ENCODE measurements at regions not wholly inside any gene's neighbourhood (a gene's known extent, or its start where the extent isn't known, plus 50 kb on each side); places are given as distances from the start of the nearest gene placed in this dataset.

GRCh38 chr4:17400686-17401085 lies 111.2 kb downstream of the QDPR start:
- no peaks in the 10 kb centered on the region for H3K9me3 ChIP-seq
- TF ChIP-seq CTCF (IDR thresholded peaks at IDR 0.05): no peak
- DNase-seq: no peak
- no peaks in the 10 kb centered on the region for H3K36me3 ChIP-seq
- no peak overlapping the region for H3K4me3 ChIP-seq
- H3K27ac ChIP-seq: peak overlapping the region in 1 of 2 donors; percentile 13
- peaks cover 0 to 5% of the 10 kb centered on the region in 2 donors for H3K4me1 ChIP-seq
- intact Hi-C loops (cut with DNase I; ENCODE audit: low total_unique reads): no loop called here
- no peaks in the 10 kb centered on the region for H3K27me3 ChIP-seq

- peak overlapping the region; percentile 48 to 68 for H3K27ac ChIP-seq
- DNase-seq: no peak
- TF ChIP-seq CTCF (IDR thresholded peaks at IDR 0.05) (no peak), POLR2A (IDR thresholded peaks at IDR 0.05) (no peak)
- H3K4me1 ChIP-seq: peaks cover 0 to 5% of the 10 kb centered on the region in 2 donors
- no peaks in the 10 kb centered on the region for H3K36me3 ChIP-seq
- intact Hi-C loops (cut with DNase I; ENCODE audit: low total_unique reads): no loop called here
- no peak overlapping the region for H3K4me3 ChIP-seq
- no peaks in the 10 kb centered on the region for H3K9me3 ChIP-seq
- H3K27me3 ChIP-seq: no peaks in the 10 kb centered on the region
Measured at GRCh38 chr4:17398805-17399204, 113.1 kb downstream of the QDPR start.

- no peaks in the 10 kb centered on the region for H3K9me3 ChIP-seq
- H3K27me3 ChIP-seq: no peaks in the 10 kb centered on the region
- H3K4me1 ChIP-seq: peaks cover 0 to 5% of the 10 kb centered on the region in 2 donors
- no peaks in the 10 kb centered on the region for H3K36me3 ChIP-seq
- DNase-seq: peak in 1 of 2 donors; percentile 56
- intact Hi-C loops (cut with DNase I; ENCODE audit: low total_unique reads): no loop called here
- no peak overlapping the region for H3K4me3 ChIP-seq
- H3K27ac ChIP-seq: peak overlapping the region; percentile 48 to 68
- TF ChIP-seq CTCF (IDR thresholded peaks at IDR 0.05) (no peak), POLR2A (IDR thresholded peaks at IDR 0.05) (no peak)
Measured at GRCh38 chr4:17398035-17398434, 113.9 kb downstream of the QDPR start.

- Histone ChIP-seq H3K27me3 (no peaks in the 10 kb centered on the region), H3K4me1 (peaks cover 0 to 5% of the 10 kb centered on the region in 2 donors), H3K27ac (peak overlapping the region; percentile 48 to 68), H3K4me3 (no peak overlapping the region), H3K9me3 (no peaks in the 10 kb centered on the region), H3K36me3 (no peaks in the 10 kb centered on the region)
- intact Hi-C loops (cut with DNase I; ENCODE audit: low total_unique reads): no loop called here
- TF ChIP-seq CTCF (IDR thresholded peaks at IDR 0.05) (no peak), POLR2A (IDR thresholded peaks at IDR 0.05) (no peak)
- no peak for DNase-seq
Measured at GRCh38 chr4:17397611-17398010, 114.3 kb downstream of the QDPR start.

GRCh38 chr4:17385403-17385802 lies 126.5 kb downstream of the QDPR start:
- no peaks in the 10 kb centered on the region for H3K9me3 ChIP-seq
- H3K4me3 ChIP-seq: no peak overlapping the region
- peak in 1 of 2 donors; percentile 23 for DNase-seq
- H3K4me1 ChIP-seq: no peaks in the 10 kb centered on the region
- H3K36me3 ChIP-seq: no peaks in the 10 kb centered on the region
- no peak overlapping the region for H3K27ac ChIP-seq
- TF ChIP-seq CTCF (IDR thresholded peaks at IDR 0.05) (no peak), POLR2A (IDR thresholded peaks at IDR 0.05) (no peak)
- no peaks in the 10 kb centered on the region for H3K27me3 ChIP-seq
- intact Hi-C loops (cut with DNase I; ENCODE audit: low total_unique reads): no loop called here
